ENCODE measurements at regions not wholly inside any gene's neighbourhood (a gene's known extent, or its start where the extent isn't known, plus 50 kb on each side); places are given as distances from the start of the nearest gene placed in this dataset.

DNA sequence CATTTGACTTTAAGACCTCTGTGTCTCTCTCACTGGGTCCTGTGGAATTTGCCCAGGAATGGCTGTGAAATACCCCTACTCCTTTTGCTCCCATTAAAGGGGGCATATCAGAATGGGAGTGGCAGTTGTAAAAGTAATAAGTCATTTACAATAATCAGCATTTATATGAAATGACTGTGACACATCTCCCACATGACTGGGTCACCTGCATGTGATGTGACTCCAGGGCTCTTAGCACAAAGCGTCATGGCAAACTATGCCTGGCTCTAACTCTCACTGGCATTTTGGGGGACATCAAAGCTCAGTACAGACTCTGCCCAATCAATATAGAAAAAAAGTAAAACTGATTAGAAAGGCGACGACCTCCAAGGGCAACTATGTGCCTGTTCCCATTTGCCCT, 157.6 kb downstream of the RPS24 start:
- no peaks in the 10 kb centered on the region for H3K36me3 ChIP-seq
- H3K27me3 ChIP-seq = no peaks in the 10 kb centered on the region
- WGBS (ENCODE audit: insufficient coverage, low coverage, low lambda C conversion rate, missing lambda C conversion rate) = 82% methylated on average over 3 of the region's 3 CpGs
- H3K4me1 ChIP-seq = no peaks in the 10 kb centered on the region
- no peak overlapping the region for H3K27ac ChIP-seq
- no peak for DNase-seq
- no peak overlapping the region for H3K4me3 ChIP-seq
- no peak for ATAC-seq
- TF ChIP-seq, protein P1, sequence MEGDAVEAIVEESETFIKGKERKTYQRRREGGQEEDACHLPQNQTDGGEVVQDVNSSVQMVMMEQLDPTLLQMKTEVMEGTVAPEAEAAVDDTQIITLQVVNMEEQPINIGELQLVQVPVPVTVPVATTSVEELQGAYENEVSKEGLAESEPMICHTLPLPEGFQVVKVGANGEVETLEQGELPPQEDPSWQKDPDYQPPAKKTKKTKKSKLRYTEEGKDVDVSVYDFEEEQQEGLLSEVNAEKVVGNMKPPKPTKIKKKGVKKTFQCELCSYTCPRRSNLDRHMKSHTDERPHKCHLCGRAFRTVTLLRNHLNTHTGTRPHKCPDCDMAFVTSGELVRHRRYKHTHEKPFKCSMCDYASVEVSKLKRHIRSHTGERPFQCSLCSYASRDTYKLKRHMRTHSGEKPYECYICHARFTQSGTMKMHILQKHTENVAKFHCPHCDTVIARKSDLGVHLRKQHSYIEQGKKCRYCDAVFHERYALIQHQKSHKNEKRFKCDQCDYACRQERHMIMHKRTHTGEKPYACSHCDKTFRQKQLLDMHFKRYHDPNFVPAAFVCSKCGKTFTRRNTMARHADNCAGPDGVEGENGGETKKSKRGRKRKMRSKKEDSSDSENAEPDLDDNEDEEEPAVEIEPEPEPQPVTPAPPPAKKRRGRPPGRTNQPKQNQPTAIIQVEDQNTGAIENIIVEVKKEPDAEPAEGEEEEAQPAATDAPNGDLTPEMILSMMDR (IDR thresholded peaks at IDR 0.05) = no peak
- no peak for TF ChIP-seq POLR2A (IDR thresholded peaks at IDR 0.05)
- intact Hi-C loops (cut with DNase I) = no loop called here
- no peaks in the 10 kb centered on the region for H3K9me3 ChIP-seq

DNA sequence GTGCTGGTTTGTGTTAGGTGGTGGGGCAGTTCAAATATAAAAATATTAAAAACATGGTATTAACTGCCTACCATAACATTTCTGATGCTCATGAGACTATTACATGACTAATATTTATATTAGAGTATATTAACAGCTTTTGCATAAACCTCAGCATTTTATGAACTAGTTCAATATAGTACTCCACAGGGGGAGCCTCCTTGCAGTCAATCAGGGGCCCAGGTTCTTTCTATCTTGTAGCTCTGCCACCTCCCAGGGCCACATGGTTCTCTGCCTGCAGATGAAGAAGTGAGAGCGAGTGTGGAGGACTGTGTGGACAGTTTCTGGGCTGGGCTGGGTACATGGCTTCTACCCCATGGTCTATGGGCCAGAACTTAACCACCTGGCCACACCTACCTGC, 159.5 kb downstream of the RPS24 start:
- Histone ChIP-seq H3K27ac (no peak overlapping the region), H3K4me3 (no peak overlapping the region), H3K4me1 (no peaks in the 10 kb centered on the region), H3K36me3 (no peaks in the 10 kb centered on the region), H3K27me3 (no peaks in the 10 kb centered on the region), H3K9me3 (no peaks in the 10 kb centered on the region)
- ATAC-seq = no peak
- no peak for DNase-seq
- 86% methylated on average over 1 of the region's 1 CpG for WGBS (ENCODE audit: insufficient coverage, low coverage, low lambda C conversion rate, missing lambda C conversion rate)
- TF ChIP-seq POLR2A (IDR thresholded peaks at IDR 0.05) = no peak
- TF ChIP-seq, protein P1 (IDR thresholded peaks at IDR 0.05) = no peak
- intact Hi-C loops (cut with DNase I) = no loop called here

GRCh38 chr10:78194050-78194449, 160.4 kb downstream of the RPS24 start:
- Histone ChIP-seq H3K36me3 (no peaks in the 10 kb centered on the region), H3K27ac (no peak overlapping the region), H3K27me3 (no peaks in the 10 kb centered on the region), H3K4me3 (no peak overlapping the region), H3K4me1 (no peaks in the 10 kb centered on the region), H3K9me3 (no peaks in the 10 kb centered on the region)
- TF ChIP-seq, protein P1 (IDR thresholded peaks at IDR 0.05) = no peak
- no peak for TF ChIP-seq POLR2A (IDR thresholded peaks at IDR 0.05)
- 57% methylated on average over 4 of the region's 4 CpGs for WGBS (ENCODE audit: insufficient coverage, low coverage, low lambda C conversion rate, missing lambda C conversion rate)
- no peak for DNase-seq
- no peak for ATAC-seq
- intact Hi-C loops (cut with DNase I) = no loop called here

GRCh38 chr10:78194539-78195402, 161.1 kb downstream of the RPS24 start:
- Histone ChIP-seq H3K4me3 (no peak overlapping the region), H3K4me1 (no peaks in the 10 kb centered on the region), H3K27me3 (no peaks in the 10 kb centered on the region), H3K27ac (no peak overlapping the region), H3K9me3 (no peaks in the 10 kb centered on the region), H3K36me3 (no peaks in the 10 kb centered on the region)
- 82% methylated on average over 2 of the region's 10 CpGs for WGBS (ENCODE audit: insufficient coverage, low coverage, low lambda C conversion rate, missing lambda C conversion rate)
- DNase-seq (no peak), ATAC-seq (no peak)
- intact Hi-C loops (cut with DNase I) = no loop called here
- TF ChIP-seq, protein P1 (IDR thresholded peaks at IDR 0.05) = no peak
- TF ChIP-seq POLR2A (IDR thresholded peaks at IDR 0.05) = no peak

All from right lobe of liver (tissue), 6 donors.